DND-41 (cell line): ENCODE measurements at regions not wholly inside any gene's neighbourhood (a gene's known extent, or its start where the extent isn't known, plus 50 kb on each side); places are given as distances from the start of the nearest gene placed in this dataset.

Source experiments
- ATAC-seq: fragments of 200-7000 bp; cut with Tn5 transposase; 3 replicates; pipeline ENCODE4 v1.9.1; 2021; ENCODE audit warnings: low read depth; ENCODE audit not compliant: insufficient read depth
- DNase-seq: peaks from one replicate; pipeline ENCODE4 v3.0.0-alpha.2; 2020
- H2AFZ ChIP-seq: 2 replicates; pipeline ENCODE4 v1.6.0; 2012; ENCODE audit warnings: low read depth, low read length
- H3K27ac ChIP-seq: 2 replicates; pipeline ENCODE4 v1.5.1; 2012; ENCODE audit warnings: low read length, inconsistent platforms
- H3K27me3 ChIP-seq: fragments of 200-600 bp; sonication (generic); 2 replicates; pipeline ENCODE4 v1.6.0; 2012; ENCODE audit warnings: low read length, mild to moderate bottlenecking, inconsistent platforms; ENCODE audit not compliant: insufficient read depth, poor library complexity
- H3K36me3 ChIP-seq: 2 replicates; pipeline ENCODE4 v1.5.1; 2012; ENCODE audit warnings: low read length, inconsistent platforms; ENCODE audit not compliant: insufficient read depth
- H3K4me1 ChIP-seq: 2 replicates; pipeline ENCODE4 v1.5.1; 2012; ENCODE audit warnings: mild to moderate bottlenecking, low read length; ENCODE audit not compliant: insufficient read depth
- H3K4me2 ChIP-seq: 2 replicates; pipeline ENCODE4 v1.6.0; 2012; ENCODE audit warnings: mild to moderate bottlenecking, moderate library complexity, low read length, inconsistent platforms; ENCODE audit not compliant: insufficient read depth
- H3K4me3 ChIP-seq, 2 experiments: fragments of 200-600 bp in 1 of 2; shearing (Covaris generic) in 1 of 2; 2 replicates each; pipeline ENCODE4 v1.5.1; 2012 to 2016; ENCODE audit warnings: inconsistent platforms in 2 of 2, low read length in 2 of 2, mild to moderate bottlenecking in 2 of 2, low read depth in 1 of 2, moderate library complexity in 1 of 2
- H3K79me2 ChIP-seq: 2 replicates; pipeline ENCODE4 v1.6.0; 2012; ENCODE audit warnings: low read length, inconsistent platforms; ENCODE audit not compliant: insufficient read depth
- H3K9ac ChIP-seq: 2 replicates; pipeline ENCODE4 v1.6.0; 2012; ENCODE audit warnings: low read depth, mild to moderate bottlenecking, inconsistent platforms, low read length, moderate library complexity
- H3K9me3 ChIP-seq: 2 replicates; pipeline ENCODE4 v1.5.1; 2012; ENCODE audit warnings: low read length, moderate library complexity, mild to moderate bottlenecking, inconsistent platforms; ENCODE audit not compliant: insufficient read depth, severe bottlenecking
- H4K20me1 ChIP-seq: 2 replicates; pipeline ENCODE4 v1.6.0; 2012; ENCODE audit warnings: low read length; ENCODE audit not compliant: insufficient read depth
- CTCF ChIP-seq: IDR thresholded peaks from 2 replicates; pipeline ENCODE4 v1.5.1; 2012; ENCODE audit warnings: borderline replicate concordance, low read length, moderate library complexity, mild to moderate bottlenecking; ENCODE audit not compliant: poor library complexity, severe bottlenecking; ENCODE audit errors: extremely low read depth
- EZH2 ChIP-seq: IDR thresholded peaks from 3 replicates; pipeline ENCODE4 v1.6.1; 2012; ENCODE audit warnings: borderline replicate concordance, low read depth, mild to moderate bottlenecking, moderate library complexity, low read length, inconsistent platforms; ENCODE audit not compliant: severe bottlenecking

DNA sequence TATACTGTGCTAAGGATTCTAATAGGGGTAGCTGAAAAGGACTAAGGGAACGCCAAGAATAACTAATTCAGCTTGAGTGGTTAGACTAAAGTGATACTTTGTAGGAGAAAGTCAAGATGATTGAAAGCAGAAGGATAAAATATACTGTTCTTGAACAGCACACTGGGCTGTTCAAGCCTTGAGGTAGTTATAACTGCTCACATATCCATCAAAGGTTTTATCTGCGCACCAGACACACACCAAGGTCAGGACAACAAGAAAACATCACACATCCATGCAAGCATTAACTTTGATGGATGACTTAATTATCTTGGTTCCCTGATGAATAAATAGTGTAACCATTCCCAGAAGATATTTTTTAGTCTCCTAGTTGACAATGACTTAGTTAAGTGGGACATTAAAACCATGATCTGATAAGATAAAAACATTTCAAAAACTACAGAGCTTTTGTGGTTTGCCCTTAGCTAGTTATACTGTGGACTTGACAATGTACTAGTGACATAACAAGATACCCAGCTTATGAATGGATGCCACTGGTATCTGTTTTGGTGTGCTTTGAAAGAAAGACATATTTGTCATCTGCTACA, 728.9 kb downstream of the JRKL start:
- no peak for ATAC-seq
- Histone ChIP-seq H3K4me3 (no peak overlapping the region), H3K27me3 (no peaks in the 10 kb centered on the region), H3K36me3 (no peaks in the 10 kb centered on the region), H2AFZ (no peak overlapping the region), H3K4me1 (no peaks in the 10 kb centered on the region), H4K20me1 (no peaks in the 10 kb centered on the region), H3K9me3 (no peaks in the 10 kb centered on the region), H3K4me2 (no peak overlapping the region), H3K27ac (no peak overlapping the region), H3K79me2 (no peaks in the 10 kb centered on the region), H3K9ac (no peak overlapping the region)
- no peak for DNase-seq
- TF ChIP-seq CTCF, result no peak
- no peak for TF ChIP-seq EZH2

DNA sequence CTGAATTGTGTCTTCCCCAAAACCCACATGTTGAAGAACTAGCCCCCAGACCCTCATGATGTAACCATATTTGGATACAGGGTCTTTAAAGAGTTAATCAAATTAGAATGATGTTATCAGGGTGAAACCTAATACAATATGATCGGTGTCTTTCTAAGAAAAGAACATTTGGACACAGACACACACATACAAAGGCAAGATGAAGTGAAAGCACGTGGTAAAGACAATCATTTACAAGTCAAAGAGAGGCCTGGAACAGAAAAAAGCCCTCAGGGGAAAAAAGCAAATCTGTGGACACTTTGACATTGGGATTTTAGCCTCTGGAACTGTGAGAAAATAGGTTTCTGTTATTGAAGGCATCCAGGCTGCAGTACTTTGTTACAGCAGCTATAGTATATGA, 733.4 kb downstream of the JRKL start:
- Histone ChIP-seq H2AFZ (no peak overlapping the region), H3K4me1 (no peaks in the 10 kb centered on the region), H3K36me3 (no peaks in the 10 kb centered on the region), H3K9ac (no peak overlapping the region), H3K4me2 (no peak overlapping the region), H3K27me3 (no peaks in the 10 kb centered on the region), H3K4me3 (no peak overlapping the region), H3K9me3 (no peaks in the 10 kb centered on the region), H4K20me1 (no peaks in the 10 kb centered on the region), H3K79me2 (no peaks in the 10 kb centered on the region), H3K27ac (no peak overlapping the region)
- TF ChIP-seq CTCF, result no peak
- TF ChIP-seq EZH2, result no peak
- ATAC-seq, result no peak
- no peak for DNase-seq

- H3K9ac ChIP-seq, result no peak overlapping the region
- no peak overlapping the region for H3K4me3 ChIP-seq
- H3K27ac ChIP-seq, result no peak overlapping the region
- H3K9me3 ChIP-seq, result peaks cover 3% of the 10 kb centered on the region
- no peak for DNase-seq
- no peaks in the 10 kb centered on the region for H4K20me1 ChIP-seq
- ATAC-seq, result no peak
- no peaks in the 10 kb centered on the region for H3K27me3 ChIP-seq
- no peak overlapping the region for H2AFZ ChIP-seq
- H3K4me1 ChIP-seq, result no peaks in the 10 kb centered on the region
- H3K4me2 ChIP-seq, result no peak overlapping the region
- no peaks in the 10 kb centered on the region for H3K79me2 ChIP-seq
- no peaks in the 10 kb centered on the region for H3K36me3 ChIP-seq
- TF ChIP-seq CTCF (no peak), EZH2 (no peak)
Measured at GRCh38 chr11:97136067-97136466, 746.3 kb downstream of the JRKL start.
